ENCODE measurements at regions not wholly inside any gene's neighbourhood (a gene's known extent, or its start where the extent isn't known, plus 50 kb on each side); places are given as distances from the start of the nearest gene placed in this dataset.

GRCh38 chr20:16848061-16848460 is 99.9 kb downstream of the OTOR start:
- ChIA-PET POLR2A (no interaction called here), SMC1A (ENCODE audit: uncharacterized antibody, unreplicated experiment) (no interaction called here), CTCF (no interaction called here), RAD21 (ENCODE audit: unreplicated experiment) (no interaction called here)
- H3K4me2 ChIP-seq (ENCODE audit: control insufficient read depth, insufficient read depth), result no peak overlapping the region
- FAIRE-seq, result no peak
- in situ Hi-C loops (cut with MboI) (no loop called here), intact Hi-C loops (cut with micrococcal nuclease; ENCODE audit: unreplicated experiment) (no loop called here)
- no peak for DNase-seq (ENCODE audit: low read depth, low spot score)
- no peaks in the 10 kb centered on the region for H3K79me2 ChIP-seq (ENCODE audit: control insufficient read depth, insufficient read depth, low read length)
- no peak overlapping the region for H3K27ac ChIP-seq (ENCODE audit: control insufficient read depth, insufficient read depth)
- H3K9me3 ChIP-seq (replicated peaks; ENCODE audit: control insufficient read depth, insufficient read depth, low read length), result no peaks in the 10 kb centered on the region
- H3K27me3 ChIP-seq (replicated peaks in 1 of 2; ENCODE audit: control insufficient read depth in 2 of 2, insufficient read depth in 2 of 2, low read length in 1 of 2), result no peaks in the 10 kb centered on the region
- no peak overlapping the region for H3K9ac ChIP-seq (ENCODE audit: control insufficient read depth, insufficient read depth, low read length)
- ATAC-seq, result no peak
- no peaks in the 10 kb centered on the region for H4K20me1 ChIP-seq (ENCODE audit: control insufficient read depth, insufficient read depth)
- TF ChIP-seq SMARCA5 (IDR thresholded peaks at IDR 0.05) (no peak), MTA3 (IDR thresholded peaks at IDR 0.05; ENCODE audit: borderline replicate concordance, low read length) (no peak), HDAC2 (IDR thresholded peaks at IDR 0.05) (no peak), NR2F1 (conservative IDR thresholded peaks at IDR 0.05) (no peak), CEBPB (IDR thresholded peaks at IDR 0.05; ENCODE audit: borderline replicate concordance in 1 of 2, low read depth in 2 of 2, low read length in 2 of 2) (no peak), ZBTB40 (IDR thresholded peaks at IDR 0.05; ENCODE audit: borderline replicate concordance) (no peak), TCF12 (IDR thresholded peaks at IDR 0.05; ENCODE audit: low read depth, low read length) (no peak), ASH2L (IDR thresholded peaks at IDR 0.05; ENCODE audit: borderline replicate concordance, low read depth) (no peak), ZSCAN29 (IDR thresholded peaks at IDR 0.05) (no peak), CBX3 (IDR thresholded peaks at IDR 0.05; ENCODE audit: borderline replicate concordance, low read depth) (no peak), MYB (IDR thresholded peaks at IDR 0.05; ENCODE audit: borderline replicate concordance, low read depth, low read length) (no peak), EP300 (IDR thresholded peaks at IDR 0.05; ENCODE audit: borderline replicate concordance in 1 of 2, control insufficient read depth in 1 of 2, low read depth in 2 of 2, low read length in 2 of 2) (no peak), MXI1 (IDR thresholded peaks at IDR 0.05; ENCODE audit: low read depth, low read length) (no peak), NFIC (IDR thresholded peaks at IDR 0.05; ENCODE audit: low read depth, low read length) (no peak), YY1 (IDR thresholded peaks at IDR 0.05; ENCODE audit: low read depth, low read length) (no peak), NFXL1 (IDR thresholded peaks at IDR 0.05; ENCODE audit: borderline replicate concordance) (no peak), E2F4 (IDR thresholded peaks at IDR 0.05; ENCODE audit: low read depth, low read length) (no peak)
- H3K4me3 ChIP-seq, result no peak overlapping the region
- H3K36me3 ChIP-seq (ENCODE audit: control insufficient read depth in 2 of 2, insufficient read depth in 2 of 2, low read length in 1 of 2), result no peaks in the 10 kb centered on the region
- no peaks in the 10 kb centered on the region for H3K4me1 ChIP-seq (ENCODE audit: control insufficient read depth, insufficient read depth, low read length)
- BruUV-seq (replicated peaks), result no TSS peak
- no peak overlapping the region for H2AFZ ChIP-seq (ENCODE audit: control insufficient read depth, low read depth, low read length)
